GM12875 (cell line): ENCODE measurements at regions not wholly inside any gene's neighbourhood (a gene's known extent, or its start where the extent isn't known, plus 50 kb on each side); places are given as distances from the start of the nearest gene placed in this dataset.

Source experiments
- H3K4me3 ChIP-seq: one replicate; pipeline ENCODE4 v1.5.1; 2011; ENCODE audit warnings: low read depth, low read length, control low read depth
- TF ChIP-seq, protein P1 (sequence below): IDR thresholded peaks from 2 replicates; pipeline ENCODE4 v1.5.1; 2011; ENCODE audit warnings: low read depth, mild to moderate bottlenecking, control low read depth, inconsistent platforms, low read length, moderate library complexity, borderline replicate concordance; ENCODE audit not compliant: insufficient read depth

DNA sequence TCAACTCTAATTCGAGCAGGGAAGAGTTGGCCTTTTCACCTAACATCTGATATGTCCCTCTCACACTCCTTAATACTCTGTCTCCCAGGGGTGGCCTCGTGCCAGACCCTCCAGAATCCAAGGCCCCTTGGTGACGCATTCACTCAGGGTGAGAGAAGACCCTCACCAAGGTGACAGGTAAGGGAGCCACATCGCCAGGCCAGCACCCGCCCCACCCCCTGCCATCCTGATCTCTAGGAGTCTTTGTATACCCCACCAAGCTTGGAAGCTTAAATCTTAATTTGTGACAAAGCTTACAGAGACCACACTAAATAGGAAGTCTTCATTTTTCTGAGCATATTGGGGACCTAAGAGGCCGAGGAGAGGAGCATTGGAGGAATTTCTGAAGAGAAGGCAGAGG lies 286.1 kb downstream of the IRF8 start:
- H3K4me3 ChIP-seq: no peak overlapping the region
- TF ChIP-seq, protein P1, sequence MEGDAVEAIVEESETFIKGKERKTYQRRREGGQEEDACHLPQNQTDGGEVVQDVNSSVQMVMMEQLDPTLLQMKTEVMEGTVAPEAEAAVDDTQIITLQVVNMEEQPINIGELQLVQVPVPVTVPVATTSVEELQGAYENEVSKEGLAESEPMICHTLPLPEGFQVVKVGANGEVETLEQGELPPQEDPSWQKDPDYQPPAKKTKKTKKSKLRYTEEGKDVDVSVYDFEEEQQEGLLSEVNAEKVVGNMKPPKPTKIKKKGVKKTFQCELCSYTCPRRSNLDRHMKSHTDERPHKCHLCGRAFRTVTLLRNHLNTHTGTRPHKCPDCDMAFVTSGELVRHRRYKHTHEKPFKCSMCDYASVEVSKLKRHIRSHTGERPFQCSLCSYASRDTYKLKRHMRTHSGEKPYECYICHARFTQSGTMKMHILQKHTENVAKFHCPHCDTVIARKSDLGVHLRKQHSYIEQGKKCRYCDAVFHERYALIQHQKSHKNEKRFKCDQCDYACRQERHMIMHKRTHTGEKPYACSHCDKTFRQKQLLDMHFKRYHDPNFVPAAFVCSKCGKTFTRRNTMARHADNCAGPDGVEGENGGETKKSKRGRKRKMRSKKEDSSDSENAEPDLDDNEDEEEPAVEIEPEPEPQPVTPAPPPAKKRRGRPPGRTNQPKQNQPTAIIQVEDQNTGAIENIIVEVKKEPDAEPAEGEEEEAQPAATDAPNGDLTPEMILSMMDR: no peak

DNA sequence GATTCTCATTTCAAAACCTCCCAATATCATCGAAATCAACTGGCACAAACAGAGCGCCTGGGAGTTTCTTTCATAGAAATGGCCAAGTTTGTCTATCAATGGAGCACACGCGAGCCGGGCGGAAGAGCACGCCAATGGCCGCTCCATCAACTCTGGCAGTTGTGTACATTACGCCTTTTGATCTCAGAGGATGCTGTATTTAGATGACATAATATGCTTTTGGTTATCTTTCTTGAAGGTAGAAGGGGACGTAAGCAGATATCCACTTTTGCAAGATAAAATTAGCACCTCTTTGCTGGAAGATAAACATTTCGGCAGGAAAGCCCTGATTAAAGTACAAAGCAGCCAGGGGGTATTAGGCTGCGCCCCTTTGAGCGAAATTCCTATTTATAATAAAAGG lies 287.4 kb downstream of the IRF8 start:
- H3K4me3 ChIP-seq: no peak overlapping the region
- TF ChIP-seq, protein P1: no peak

DNA sequence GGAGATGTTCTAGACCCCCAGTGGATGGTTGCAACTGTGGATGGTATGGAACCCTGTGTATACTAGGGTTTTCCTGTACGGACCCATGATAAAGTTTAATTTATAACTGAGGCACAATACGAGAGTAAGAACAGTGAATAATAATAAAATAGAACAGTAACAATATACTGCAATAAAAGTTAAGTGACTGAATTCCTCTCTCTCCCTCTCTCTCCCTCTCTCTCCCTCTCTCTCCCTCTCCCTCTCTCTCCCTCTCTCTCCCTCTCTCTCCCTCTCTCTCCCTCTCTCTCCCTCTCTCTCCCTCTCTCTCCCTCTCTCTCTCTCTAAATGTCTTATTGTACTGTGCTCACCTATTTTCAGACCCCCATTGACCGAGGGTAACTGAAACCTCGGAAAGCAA lies 291.0 kb downstream of the IRF8 start:
- TF ChIP-seq, protein P1: no peak
- no peak overlapping the region for H3K4me3 ChIP-seq

DNA sequence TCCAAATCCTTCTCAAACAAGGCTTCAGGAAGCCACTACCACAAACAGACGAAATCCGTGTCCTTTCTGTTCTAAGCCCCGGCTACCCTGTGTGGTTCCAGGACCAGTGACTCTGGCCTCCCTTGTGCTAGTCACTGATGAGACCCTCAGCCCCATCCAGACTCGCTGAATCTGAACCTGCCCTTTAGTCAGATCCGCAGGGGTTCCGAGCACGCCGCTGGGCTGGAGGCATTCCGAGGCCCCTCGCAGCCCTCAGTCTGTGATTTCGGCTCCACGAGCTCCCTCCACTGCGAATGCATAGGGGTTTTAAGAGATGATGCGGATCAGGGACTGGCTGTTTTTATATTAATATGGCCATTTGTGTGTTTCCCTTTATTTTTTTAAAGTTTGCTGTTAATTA lies 292.7 kb downstream of the IRF8 start:
- TF ChIP-seq, protein P1: no peak
- no peak overlapping the region for H3K4me3 ChIP-seq

DNA sequence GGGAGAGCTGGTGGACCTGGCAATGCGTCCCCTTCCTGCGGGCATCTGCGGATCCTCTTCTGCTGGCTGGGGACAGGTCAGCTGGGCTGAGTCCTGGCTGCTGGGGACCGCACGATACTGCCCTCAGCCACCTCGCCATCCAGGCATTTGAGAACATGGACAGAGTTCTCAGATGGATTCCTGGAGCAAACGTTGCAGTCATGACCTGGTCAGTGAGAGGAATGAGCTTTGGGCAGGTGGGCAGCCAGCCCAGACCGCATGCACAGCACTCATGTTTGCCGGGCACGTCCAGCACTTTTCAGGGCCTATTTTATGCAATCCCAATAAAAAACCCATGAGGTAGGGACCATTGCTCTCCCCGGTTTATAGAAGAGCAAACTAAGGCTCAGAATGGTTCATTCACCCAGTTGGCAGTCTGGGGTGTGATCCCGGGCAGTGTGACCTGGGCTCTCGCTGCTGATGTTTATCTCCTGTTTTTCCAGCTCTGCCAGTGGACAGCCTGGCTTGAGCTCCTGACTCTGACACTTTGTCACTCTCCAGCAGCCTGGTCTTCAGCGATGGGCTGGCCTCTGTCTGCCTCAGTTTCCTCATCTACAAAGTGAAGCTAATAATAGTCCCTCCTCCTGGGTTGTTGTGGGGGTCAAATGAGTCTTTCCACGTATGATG lies 294.7 kb downstream of the IRF8 start:
- TF ChIP-seq, protein P1: no peak
- no peak overlapping the region for H3K4me3 ChIP-seq

DNA sequence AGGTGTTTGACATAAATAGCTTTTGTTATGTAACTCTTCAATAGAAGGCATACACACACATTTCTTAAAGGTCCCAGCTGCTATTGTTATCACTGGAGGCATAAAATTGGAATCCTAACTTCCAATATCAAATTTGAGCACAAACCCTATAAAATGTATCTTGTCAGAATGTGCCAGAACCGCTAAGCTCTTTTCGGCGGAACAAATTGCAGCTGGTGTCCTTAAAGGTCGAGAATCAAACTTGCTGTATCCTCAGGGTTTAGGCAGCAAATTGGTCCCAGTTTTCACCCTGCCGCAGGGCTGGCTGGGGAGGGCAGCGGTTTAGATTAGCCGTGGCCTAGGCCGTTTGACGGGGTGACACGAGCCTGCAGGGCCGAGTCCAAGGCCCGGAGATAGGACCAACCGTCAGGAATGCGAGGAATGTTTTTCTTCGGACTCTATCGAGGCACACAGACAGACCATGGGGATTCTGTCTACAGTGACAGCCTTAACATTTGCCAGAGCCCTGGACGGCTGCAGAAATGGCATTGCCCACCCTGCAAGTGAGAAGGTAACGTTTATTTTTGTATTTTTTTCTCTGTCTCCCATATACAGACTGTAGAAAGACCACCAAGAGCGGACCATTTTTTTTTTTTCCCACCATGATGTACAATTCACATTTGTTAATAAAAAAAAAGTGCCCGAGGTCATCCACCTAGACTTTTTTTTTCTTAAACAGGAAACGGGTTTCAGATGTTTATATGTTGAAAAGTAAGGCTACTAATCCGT lies 297.1 kb downstream of the IRF8 start:
- TF ChIP-seq, protein P1: no peak
- no peak overlapping the region for H3K4me3 ChIP-seq
